H9 (cell line): ENCODE measurements at regions not wholly inside any gene's neighbourhood (a gene's known extent, or its start where the extent isn't known, plus 50 kb on each side); places are given as distances from the start of the nearest gene placed in this dataset.
A peak's percentile ranks its signal among the peaks of the same experiment; 100 is the strongest.

Source experiments
- DNase-seq: peaks from one replicate; pipeline ENCODE4 v3.0.0-alpha.2; 2017
- H2AFZ ChIP-seq: one replicate; pipeline ENCODE4 v1.6.1; 2013; ENCODE audit warnings: mild to moderate bottlenecking, low read length, control low read depth, moderate library complexity
- H2AK5ac ChIP-seq: 2 replicates; pipeline ENCODE4 v1.6.1; 2013; ENCODE audit warnings: low read length, control low read depth, mixed read lengths; ENCODE audit not compliant: insufficient read length
- H2BK120ac ChIP-seq: one replicate; pipeline ENCODE4 v1.6.1; 2013; ENCODE audit warnings: low read depth, mild to moderate bottlenecking, low read length, control low read depth, inconsistent platforms; ENCODE audit not compliant: poor library complexity, severe bottlenecking
- H2BK12ac ChIP-seq: 2 replicates; pipeline ENCODE4 v1.6.1; 2013; ENCODE audit warnings: low read length, control low read depth, mixed read lengths, low read depth; ENCODE audit not compliant: insufficient read length
- H2BK15ac ChIP-seq: 2 replicates; pipeline ENCODE4 v1.6.1; 2013; ENCODE audit warnings: low read depth, low read length, control low read depth
- H2BK20ac ChIP-seq: one replicate; pipeline ENCODE4 v1.6.1; 2013; ENCODE audit warnings: low read depth, mild to moderate bottlenecking, low read length, control low read depth, inconsistent platforms; ENCODE audit not compliant: poor library complexity, severe bottlenecking
- H2BK5ac ChIP-seq: 2 replicates; pipeline ENCODE4 v1.6.1; 2013; ENCODE audit warnings: low read length, control low read depth, mixed read lengths; ENCODE audit not compliant: insufficient read length
- H3K14ac ChIP-seq: 2 replicates; pipeline ENCODE4 v1.6.1; 2013; ENCODE audit warnings: low read length, control low read depth; ENCODE audit not compliant: insufficient read depth
- H3K18ac ChIP-seq: 2 replicates; pipeline ENCODE4 v1.6.1; 2013; ENCODE audit warnings: low read depth, mild to moderate bottlenecking, mixed read lengths, low read length, control low read depth; ENCODE audit not compliant: insufficient read length
- H3K23ac ChIP-seq: 2 replicates; pipeline ENCODE4 v1.6.1; 2013; ENCODE audit warnings: low read length, control low read depth, mixed read lengths, low read depth; ENCODE audit not compliant: insufficient read length
- H3K23me2 ChIP-seq: 2 replicates; pipeline ENCODE4 v1.6.1; 2013; ENCODE audit warnings: low read depth, mild to moderate bottlenecking, mixed read lengths, low read length, control low read depth; ENCODE audit not compliant: insufficient read length, poor library complexity, severe bottlenecking
- H3K27ac ChIP-seq: 2 replicates; pipeline ENCODE4 v1.5.1; 2013; ENCODE audit warnings: low read length, control low read depth, mixed read lengths, low read depth; ENCODE audit not compliant: insufficient read length
- H3K27me3 ChIP-seq: 2 replicates; pipeline ENCODE4 v1.6.1; 2013; ENCODE audit warnings: low read length, control low read depth, inconsistent platforms; ENCODE audit not compliant: insufficient read depth
- H3K4ac ChIP-seq: 2 replicates; pipeline ENCODE4 v1.6.1; 2013; ENCODE audit warnings: low read depth, mild to moderate bottlenecking, control low read depth, inconsistent platforms, low read length, moderate library complexity
- H3K4me1 ChIP-seq: 2 replicates; pipeline ENCODE4 v1.6.1; 2013; ENCODE audit warnings: low read length, control low read depth, inconsistent platforms; ENCODE audit not compliant: insufficient read depth
- H3K4me2 ChIP-seq: 2 replicates; pipeline ENCODE4 v1.6.1; 2013; ENCODE audit warnings: low read length, control low read depth, mixed read lengths; ENCODE audit not compliant: insufficient read length, insufficient read depth
- H3K56ac ChIP-seq: 2 replicates; pipeline ENCODE4 v1.6.1; 2013; ENCODE audit warnings: low read depth, mild to moderate bottlenecking, mixed read lengths, low read length, control low read depth; ENCODE audit not compliant: insufficient read length
- H3K79me1 ChIP-seq: 2 replicates; pipeline ENCODE4 v1.6.1; 2013; ENCODE audit warnings: low read depth, mild to moderate bottlenecking, moderate library complexity, low read length, control low read depth, inconsistent platforms; ENCODE audit not compliant: insufficient read depth, poor library complexity, severe bottlenecking
- H3K79me2 ChIP-seq: 2 replicates; pipeline ENCODE4 v1.6.1; 2013; ENCODE audit warnings: low read length, control low read depth, inconsistent platforms; ENCODE audit not compliant: insufficient read depth
- H3K9ac ChIP-seq: 2 replicates; pipeline ENCODE4 v1.6.1; 2013; ENCODE audit warnings: low read length, control low read depth, mixed read lengths; ENCODE audit not compliant: insufficient read length; ENCODE audit errors: extremely low read depth
- H3K9me3 ChIP-seq: one replicate; pipeline ENCODE4 v1.6.1; 2013; ENCODE audit warnings: low read depth, low read length, inconsistent platforms; ENCODE audit not compliant: control insufficient read depth
- H3T11ph ChIP-seq: one replicate; pipeline ENCODE4 v1.6.1; 2013; ENCODE audit warnings: mild to moderate bottlenecking, low read length, control low read depth, inconsistent platforms
- H4K20me1 ChIP-seq: one replicate; pipeline ENCODE4 v1.6.1; 2013; ENCODE audit not compliant: control insufficient read depth, insufficient read length, insufficient read depth
- H4K5ac ChIP-seq: 2 replicates; pipeline ENCODE4 v1.6.1; 2013; ENCODE audit warnings: low read depth, mild to moderate bottlenecking, mixed read lengths, low read length, control low read depth; ENCODE audit not compliant: insufficient read length
- H4K8ac ChIP-seq: replicated peaks from 2 replicates; pipeline ENCODE4 v1.6.1; 2013; ENCODE audit warnings: low read length, control low read depth, mixed read lengths, low read depth; ENCODE audit not compliant: insufficient read length
- H4K91ac ChIP-seq: 2 replicates; pipeline ENCODE4 v1.6.1; 2013; ENCODE audit warnings: low read depth, mild to moderate bottlenecking, moderate library complexity, mixed read lengths, low read length, control low read depth; ENCODE audit not compliant: insufficient read length
- H3K27ac Mint-ChIP-seq, 3 experiments: 2 replicates in 2 of 3; 3 replicates in 1 of 3; pipeline ENCODE4 v1.8.0; 2020 to 2021; ENCODE audit warnings: mixed read lengths in 3 of 3, mild to moderate bottlenecking in 1 of 3, moderate library complexity in 1 of 3
- H3K27me3 Mint-ChIP-seq: 2 replicates; pipeline ENCODE4 v1.8.0; 2021; ENCODE audit warnings: low read depth, mild to moderate bottlenecking, moderate library complexity, mixed read lengths
- H3K36me3 Mint-ChIP-seq, 3 experiments: 2 replicates in 2 of 3; 3 replicates in 1 of 3; pipeline ENCODE4 v1.8.0; 2020 to 2021; ENCODE audit warnings: low read depth in 3 of 3, mixed read lengths in 3 of 3; ENCODE audit not compliant: insufficient read depth in 1 of 3
- H3K4me1 Mint-ChIP-seq, 2 experiments: 2 replicates each; pipeline ENCODE4 v1.8.0; 2020; ENCODE audit warnings: mixed read lengths in 2 of 2
- H3K4me3 Mint-ChIP-seq, 2 experiments: 2 replicates in 1 of 2; 3 replicates in 1 of 2; pipeline ENCODE4 v1.8.0; 2020 to 2021; ENCODE audit warnings: mild to moderate bottlenecking in 2 of 2, mixed read lengths in 2 of 2, moderate library complexity in 1 of 2
- H3K9me3 Mint-ChIP-seq, 2 experiments: 2 replicates in 1 of 2; 3 replicates in 1 of 2; pipeline ENCODE4 v1.8.0; 2020; ENCODE audit warnings: mild to moderate bottlenecking in 2 of 2, mixed read lengths in 2 of 2, moderate library complexity in 1 of 2
- CTCF ChIP-seq: fragments of 200-600 bp; sonication (generic); conservative IDR thresholded peaks from 3 replicates; pipeline ENCODE4 v1.8.0; 2021; ENCODE audit warnings: antibody characterized with exemption, mild to moderate bottlenecking
- WGBS: extraction: QIAGEN DNeasy Blood & Tissue Kit; methylation state at CpG from one replicate; pipeline ENCODE4 v1.1.7; 2013; ENCODE audit warnings: missing lambda C conversion rate, low lambda C conversion rate, mixed read lengths; ENCODE audit not compliant: insufficient read length; ENCODE audit errors: extremely low coverage; 5-methylcytosine and 5-hydroxymethylcytosine counted together

GRCh38 chr13:74683411-74683810 lies 549.2 kb upstream of the KLF12 start:
- Histone ChIP-seq H3K9me3 (no peaks in the 10 kb centered on the region), H3K9ac (no peak overlapping the region), H4K5ac (no peak overlapping the region), H3T11ph (no peak overlapping the region), H3K4me1 (no peaks in the 10 kb centered on the region), H4K91ac (no peak overlapping the region), H3K23me2 (no peaks in the 10 kb centered on the region), H3K18ac (no peak overlapping the region), H3K56ac (no peak overlapping the region), H3K27ac (no peak overlapping the region), H3K4me2 (no peak overlapping the region), H2AK5ac (no peak overlapping the region), H2BK120ac (no peak overlapping the region), H3K23ac (no peak overlapping the region), H4K8ac (no peak overlapping the region), H3K79me1 (no peaks in the 10 kb centered on the region), H3K4ac (no peak overlapping the region), H3K14ac (no peak overlapping the region), H2BK20ac (no peak overlapping the region), H2BK5ac (no peak overlapping the region), H4K20me1 (no peaks in the 10 kb centered on the region), H2BK12ac (no peak overlapping the region), H3K79me2 (no peaks in the 10 kb centered on the region), H2BK15ac (no peak overlapping the region), H3K27me3 (no peaks in the 10 kb centered on the region), H2AFZ (no peak overlapping the region)
- Mint-ChIP-seq H3K27me3 (no peaks in the 10 kb centered on the region; the same call in 1 of the 2 replicates), H3K36me3 (peaks cover 0 to 5% (median 0%) of the 10 kb centered on the region in 3 experiments; a peak in 3 of 7 replicates), H3K27ac (no peak overlapping the region), H3K9me3 (peaks cover 0 to 3% of the 10 kb centered on the region in 2 experiments; a peak in 2 of 5 replicates), H3K4me3 (no peak overlapping the region), H3K4me1 (peaks cover 0 to 5% of the 10 kb centered on the region in 2 experiments; a peak in 1 of 4 replicates)
- no CpG with 5 or more reads among the region's 1 CpG for WGBS
- TF ChIP-seq CTCF, result peak; percentile 54; the same call in 2 of the 3 replicates
- DNase-seq, result no peak
